ENCODE measurements at regions not wholly inside any gene's neighbourhood (a gene's known extent, or its start where the extent isn't known, plus 50 kb on each side); places are given as distances from the start of the nearest gene placed in this dataset.

DNA sequence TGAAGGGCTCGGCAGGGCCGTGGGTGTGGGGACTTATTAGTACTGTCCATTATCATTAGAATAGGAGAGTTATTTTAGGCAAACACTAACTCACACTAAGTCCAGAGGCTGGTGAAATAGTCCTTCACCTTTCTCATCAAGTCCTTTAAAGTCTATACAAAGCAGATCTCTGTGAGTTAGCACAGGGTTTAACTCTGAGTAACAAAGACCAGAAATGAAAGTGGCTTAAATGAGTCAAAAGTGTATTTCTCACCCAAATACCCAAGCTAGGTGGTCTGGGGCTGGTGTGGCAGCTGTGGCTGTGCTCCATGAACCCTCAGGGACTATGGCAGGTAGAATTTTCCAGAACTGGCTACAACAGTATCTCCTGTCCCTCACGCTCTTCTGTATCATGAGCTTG, 263.2 kb downstream of the BCOR start:
- TF ChIP-seq, protein P1, sequence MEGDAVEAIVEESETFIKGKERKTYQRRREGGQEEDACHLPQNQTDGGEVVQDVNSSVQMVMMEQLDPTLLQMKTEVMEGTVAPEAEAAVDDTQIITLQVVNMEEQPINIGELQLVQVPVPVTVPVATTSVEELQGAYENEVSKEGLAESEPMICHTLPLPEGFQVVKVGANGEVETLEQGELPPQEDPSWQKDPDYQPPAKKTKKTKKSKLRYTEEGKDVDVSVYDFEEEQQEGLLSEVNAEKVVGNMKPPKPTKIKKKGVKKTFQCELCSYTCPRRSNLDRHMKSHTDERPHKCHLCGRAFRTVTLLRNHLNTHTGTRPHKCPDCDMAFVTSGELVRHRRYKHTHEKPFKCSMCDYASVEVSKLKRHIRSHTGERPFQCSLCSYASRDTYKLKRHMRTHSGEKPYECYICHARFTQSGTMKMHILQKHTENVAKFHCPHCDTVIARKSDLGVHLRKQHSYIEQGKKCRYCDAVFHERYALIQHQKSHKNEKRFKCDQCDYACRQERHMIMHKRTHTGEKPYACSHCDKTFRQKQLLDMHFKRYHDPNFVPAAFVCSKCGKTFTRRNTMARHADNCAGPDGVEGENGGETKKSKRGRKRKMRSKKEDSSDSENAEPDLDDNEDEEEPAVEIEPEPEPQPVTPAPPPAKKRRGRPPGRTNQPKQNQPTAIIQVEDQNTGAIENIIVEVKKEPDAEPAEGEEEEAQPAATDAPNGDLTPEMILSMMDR (IDR thresholded peaks at IDR 0.05): no peak
- TF ChIP-seq POLR2A (IDR thresholded peaks at IDR 0.05): no peak

Measured in transverse colon (tissue), 3 donors.